Mucosa of descending colon (tissue), 3 donors: ENCODE measurements at regions not wholly inside any gene's neighbourhood (a gene's known extent, or its start where the extent isn't known, plus 50 kb on each side); places are given as distances from the start of the nearest gene placed in this dataset.
A peak's percentile ranks its signal among the peaks of the same experiment; 100 is the strongest.

Experiments
- ATAC-seq: fragments of 200-7000 bp; cut with Tn5 transposase; one replicate; pipeline ENCODE4 v1.9.1; 2020; ENCODE audit warnings: mild to moderate bottlenecking, moderate library complexity
- DNase-seq, 3 donors: peaks; one replicate each; pipeline ENCODE4 v3.0.0-alpha.2; 2020
- H3K36me3 ChIP-seq: fragments of 200-600 bp; one replicate; pipeline ENCODE4 v1.8.0; 2021; ENCODE audit warnings: low read depth, mild to moderate bottlenecking
- H3K4me1 ChIP-seq: fragments of 200-600 bp; one replicate; pipeline ENCODE4 v1.8.0; 2021; ENCODE audit warnings: low read depth, mild to moderate bottlenecking
- H3K4me3 ChIP-seq: fragments of 200-600 bp; one replicate; pipeline ENCODE4 v1.8.0; 2021; ENCODE audit warnings: mild to moderate bottlenecking
- H3K9me3 ChIP-seq: fragments of 200-600 bp; one replicate; pipeline ENCODE4 v1.8.0; 2021; ENCODE audit warnings: mild to moderate bottlenecking
- intact Hi-C, 2 donors: fragments of 100-400 bp; cut with DNase I in 1 of 2; cut with micrococcal nuclease in 1 of 2; formaldehyde crosslinking; loops; one replicate each; pipeline versions ENCODE4 v1.11.0 to v1.11.1; 2022; cut with DNase I, micrococcal nuclease
- TF ChIP-seq, protein P1 (sequence below): fragments of 200-600 bp; IDR thresholded peaks from one replicate; pipeline ENCODE4 v1.8.0; 2022; ENCODE audit warnings: antibody characterized with exemption, mild to moderate bottlenecking
- donor health status: DM: no; HTN: no; CAD: no; lungs with moderate emphysema.
- donor health status: DM: no; HTN: no; CAD: no.
- donor health status: DM: no; HTN: yes; CAD: no.

DNA sequence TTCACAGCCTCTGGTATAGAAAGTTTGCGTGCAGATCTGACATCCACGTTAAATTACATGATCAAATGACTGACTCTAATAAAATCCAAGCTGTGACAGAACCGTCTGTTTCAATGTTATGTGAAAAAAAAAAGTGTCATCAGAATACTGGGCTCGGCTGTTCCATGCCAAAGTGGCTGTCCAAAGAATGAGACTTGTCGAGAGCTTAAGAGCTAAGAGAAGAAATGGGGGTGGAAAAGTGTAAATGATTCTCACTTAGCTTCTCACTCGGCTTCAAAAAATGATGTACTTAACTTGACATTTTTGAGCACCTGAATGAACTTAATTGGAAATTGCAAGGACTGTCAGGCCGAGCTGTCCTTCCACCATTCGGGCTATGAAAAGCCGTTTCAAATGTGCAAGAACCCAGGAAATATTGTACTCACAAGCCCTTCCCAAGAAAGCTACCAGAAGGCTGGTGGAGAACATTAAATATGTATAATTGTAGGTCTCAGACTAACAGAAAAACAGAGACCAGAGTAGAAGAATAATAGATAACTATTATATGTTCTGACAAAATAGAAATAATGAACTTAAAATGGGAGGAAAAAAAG is 78.0 kb downstream of the DIO3 start:
- TF ChIP-seq, protein P1, sequence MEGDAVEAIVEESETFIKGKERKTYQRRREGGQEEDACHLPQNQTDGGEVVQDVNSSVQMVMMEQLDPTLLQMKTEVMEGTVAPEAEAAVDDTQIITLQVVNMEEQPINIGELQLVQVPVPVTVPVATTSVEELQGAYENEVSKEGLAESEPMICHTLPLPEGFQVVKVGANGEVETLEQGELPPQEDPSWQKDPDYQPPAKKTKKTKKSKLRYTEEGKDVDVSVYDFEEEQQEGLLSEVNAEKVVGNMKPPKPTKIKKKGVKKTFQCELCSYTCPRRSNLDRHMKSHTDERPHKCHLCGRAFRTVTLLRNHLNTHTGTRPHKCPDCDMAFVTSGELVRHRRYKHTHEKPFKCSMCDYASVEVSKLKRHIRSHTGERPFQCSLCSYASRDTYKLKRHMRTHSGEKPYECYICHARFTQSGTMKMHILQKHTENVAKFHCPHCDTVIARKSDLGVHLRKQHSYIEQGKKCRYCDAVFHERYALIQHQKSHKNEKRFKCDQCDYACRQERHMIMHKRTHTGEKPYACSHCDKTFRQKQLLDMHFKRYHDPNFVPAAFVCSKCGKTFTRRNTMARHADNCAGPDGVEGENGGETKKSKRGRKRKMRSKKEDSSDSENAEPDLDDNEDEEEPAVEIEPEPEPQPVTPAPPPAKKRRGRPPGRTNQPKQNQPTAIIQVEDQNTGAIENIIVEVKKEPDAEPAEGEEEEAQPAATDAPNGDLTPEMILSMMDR: no peak
- intact Hi-C loops: no loop called here
- DNase-seq: no peak
- Histone ChIP-seq H3K4me3 (no peak overlapping the region), H3K9me3 (no peaks in the 10 kb centered on the region), H3K4me1 (no peaks in the 10 kb centered on the region), H3K36me3 (no peaks in the 10 kb centered on the region)
- ATAC-seq: no peak

DNA sequence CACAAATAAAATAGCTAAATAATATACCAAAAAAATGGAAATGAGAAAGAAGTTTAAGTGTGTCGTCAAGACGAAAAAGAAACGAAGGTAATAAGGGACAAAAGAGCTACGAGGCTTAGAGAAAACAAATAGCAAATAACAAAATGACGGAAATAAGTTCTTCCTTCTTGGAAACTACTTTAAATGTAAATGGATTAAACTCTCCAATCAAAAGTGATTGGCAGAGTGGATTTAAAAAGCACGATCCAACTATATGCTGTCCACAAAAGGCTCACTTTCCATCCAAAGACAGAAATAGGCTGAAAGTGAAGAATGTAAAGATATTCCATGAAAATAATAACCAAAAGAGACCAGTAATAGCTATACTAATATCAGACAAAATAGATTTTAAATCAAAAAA is 82.4 kb downstream of the DIO3 start:
- Histone ChIP-seq H3K36me3 (no peaks in the 10 kb centered on the region), H3K4me3 (no peak overlapping the region), H3K4me1 (no peaks in the 10 kb centered on the region), H3K9me3 (no peaks in the 10 kb centered on the region)
- ATAC-seq (no peak), DNase-seq (no peak)
- TF ChIP-seq, protein P1: no peak
- intact Hi-C loops: no loop called here

DNA sequence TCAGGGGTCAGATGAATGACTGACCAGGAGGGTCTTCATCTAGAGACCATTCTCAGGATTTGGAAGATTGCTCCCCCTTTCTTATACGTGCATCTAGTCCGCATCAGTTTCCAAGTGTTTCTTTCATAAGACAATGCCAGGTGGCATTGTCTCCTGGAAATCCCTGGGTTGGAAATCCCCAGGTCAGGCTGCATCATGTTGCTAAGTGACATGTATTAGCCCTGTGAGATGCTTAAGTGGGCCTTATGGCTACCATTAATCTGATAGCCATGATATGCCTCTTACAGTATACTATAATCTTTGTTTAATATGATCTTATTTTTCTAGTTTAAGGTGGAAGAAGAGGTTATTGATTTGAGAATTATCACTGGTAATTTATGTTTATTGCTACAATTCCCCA is 92.8 kb downstream of the DIO3 start:
- intact Hi-C loops: no loop called here
- H3K36me3 ChIP-seq: no peaks in the 10 kb centered on the region
- no peak for ATAC-seq
- no peak for DNase-seq
- no peaks in the 10 kb centered on the region for H3K9me3 ChIP-seq
- H3K4me1 ChIP-seq: peaks cover 3% of the 10 kb centered on the region
- TF ChIP-seq, protein P1: no peak
- no peak overlapping the region for H3K4me3 ChIP-seq

DNA sequence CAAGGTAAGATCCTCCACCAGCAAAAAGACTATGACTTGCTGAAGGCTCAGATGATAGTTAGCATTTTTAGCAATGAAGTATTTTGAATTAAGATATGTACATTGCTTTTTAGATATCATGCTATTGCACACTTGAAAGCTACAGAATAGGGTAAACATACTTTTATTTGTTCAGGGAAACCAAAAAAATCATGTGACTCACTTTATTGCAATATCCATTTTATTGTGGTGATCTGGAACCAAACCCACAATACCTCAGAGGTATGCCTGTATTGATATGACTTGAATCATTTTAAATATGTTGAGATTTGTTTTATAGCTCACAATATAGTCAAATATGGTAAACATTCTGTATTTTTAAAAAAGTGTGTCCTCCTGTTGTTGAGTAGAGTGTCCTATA is 96.1 kb downstream of the DIO3 start:
- intact Hi-C loops: no loop called here
- ATAC-seq: peak; percentile 48
- Histone ChIP-seq H3K36me3 (no peaks in the 10 kb centered on the region), H3K9me3 (no peaks in the 10 kb centered on the region), H3K4me3 (no peak overlapping the region), H3K4me1 (peaks cover 3% of the 10 kb centered on the region)
- DNase-seq: no peak
- TF ChIP-seq, protein P1: no peak

DNA sequence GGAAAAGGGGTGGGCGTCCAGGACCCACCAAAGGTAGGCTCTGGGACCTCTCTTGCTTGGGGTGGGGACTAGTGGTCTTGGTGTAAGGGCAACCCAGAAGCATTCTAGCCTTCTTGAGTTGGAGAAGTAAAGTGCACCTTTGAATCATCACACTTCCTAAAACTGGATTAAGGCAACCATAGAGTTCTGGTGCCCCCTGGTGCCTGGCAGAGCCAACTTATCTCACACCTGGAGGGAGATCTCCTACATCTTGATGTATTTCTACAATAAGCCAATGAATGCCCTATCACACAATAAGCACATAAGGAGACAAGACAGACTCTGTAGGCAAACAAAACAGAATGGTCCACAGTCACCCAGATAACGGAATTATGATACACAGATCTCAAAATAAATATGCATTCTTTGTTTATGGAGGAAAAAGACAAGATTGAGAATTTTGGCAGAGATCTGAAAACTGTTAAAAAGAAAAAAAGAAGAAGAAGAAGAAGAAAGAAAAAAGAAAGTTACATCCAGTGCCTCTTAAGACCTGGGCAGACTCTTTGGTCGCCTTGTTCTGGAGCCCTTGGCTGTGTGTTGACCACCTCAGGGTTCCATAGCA is 95.9 kb upstream of the PPP2R5C start:
- ATAC-seq (peak; percentile 70), DNase-seq (peak in 2 of 3 donors; percentile 58 to 71)
- H3K4me1 ChIP-seq: no peaks in the 10 kb centered on the region
- no peak overlapping the region for H3K4me3 ChIP-seq
- TF ChIP-seq, protein P1: no peak
- intact Hi-C loops: no loop called here
- H3K9me3 ChIP-seq: peaks cover 14% of the 10 kb centered on the region
- no peaks in the 10 kb centered on the region for H3K36me3 ChIP-seq

DNA sequence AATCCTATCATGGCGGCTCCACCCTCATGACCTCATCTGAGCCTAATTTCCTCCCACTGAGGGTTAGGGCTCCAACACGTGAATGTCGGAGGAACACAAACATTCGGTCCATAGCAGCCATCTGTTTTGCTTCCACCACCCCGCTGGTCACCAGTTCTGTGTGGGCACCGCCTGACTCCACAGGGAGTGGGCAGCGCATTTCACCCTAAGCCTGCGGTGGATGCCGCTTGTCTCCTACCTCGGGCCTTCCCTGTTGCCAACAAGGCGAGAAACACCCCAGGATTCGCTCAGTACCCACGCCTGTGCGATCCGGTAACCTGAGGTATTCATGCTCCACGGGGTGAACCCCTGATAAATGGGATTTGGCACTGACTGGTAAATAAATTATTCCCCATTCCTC is 95.2 kb upstream of the PPP2R5C start:
- ATAC-seq (no peak), DNase-seq (no peak)
- intact Hi-C loops: no loop called here
- peaks cover 14% of the 10 kb centered on the region for H3K9me3 ChIP-seq
- no peaks in the 10 kb centered on the region for H3K4me1 ChIP-seq
- no peaks in the 10 kb centered on the region for H3K36me3 ChIP-seq
- no peak overlapping the region for H3K4me3 ChIP-seq
- TF ChIP-seq, protein P1: no peak
